Nephron progenitor cell (in vitro differentiated cells): ENCODE measurements at regions not wholly inside any gene's neighbourhood (a gene's known extent, or its start where the extent isn't known, plus 50 kb on each side); places are given as distances from the start of the nearest gene placed in this dataset.

ENCODE experiments used
- DNase-seq: peaks from one replicate; pipeline ENCODE4 v3.0.0; 2021
- H3K27ac Mint-ChIP-seq: 2 replicates; pipeline ENCODE4 v1.8.0; 2021; ENCODE audit warnings: mild to moderate bottlenecking, moderate library complexity, mixed read lengths
- H3K27me3 Mint-ChIP-seq: 2 replicates; pipeline ENCODE4 v1.8.0; 2021; ENCODE audit warnings: mild to moderate bottlenecking, low read depth, mixed read lengths; ENCODE audit not compliant: poor library complexity
- H3K36me3 Mint-ChIP-seq: 2 replicates; pipeline ENCODE4 v1.8.0; 2021; ENCODE audit warnings: low read depth, mixed read lengths
- H3K4me1 Mint-ChIP-seq: 2 replicates; pipeline ENCODE4 v1.8.0; 2021; ENCODE audit warnings: mixed read lengths
- H3K4me3 Mint-ChIP-seq: 2 replicates; pipeline ENCODE4 v1.8.0; 2021; ENCODE audit warnings: mild to moderate bottlenecking, moderate library complexity, mixed read lengths
- H3K9me3 Mint-ChIP-seq: 2 replicates; pipeline ENCODE4 v1.8.0; 2021; ENCODE audit warnings: mild to moderate bottlenecking, moderate library complexity, mixed read lengths
- TF ChIP-seq, protein P1 (sequence below): fragments of 200-600 bp; sonication (generic); IDR thresholded peaks from 2 replicates; pipeline ENCODE4 v1.5.0; 2021; ENCODE audit warnings: antibody characterized with exemption

DNA sequence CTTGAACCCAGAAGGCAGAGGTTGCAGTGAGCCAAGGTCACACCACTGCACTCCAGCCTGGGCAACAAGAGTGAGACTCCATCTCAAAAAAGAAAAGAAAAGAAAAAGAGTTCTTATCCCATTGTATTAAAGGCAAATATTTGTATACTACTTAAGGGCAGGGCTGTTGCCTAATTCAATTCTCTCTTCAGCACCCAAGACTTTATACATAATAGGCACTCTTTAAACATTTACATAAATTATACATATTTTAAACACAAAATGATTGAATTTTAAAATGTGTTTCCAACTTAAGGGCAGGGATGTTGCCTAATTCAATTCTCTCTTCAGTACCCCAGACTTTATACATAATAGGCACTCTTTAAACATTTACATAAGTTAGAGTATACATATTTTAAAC is 424.3 kb upstream of the ARID1B start:
- H3K27me3 Mint-ChIP-seq = peaks cover 14% of the 10 kb centered on the region
- no peak overlapping the region for H3K4me3 Mint-ChIP-seq
- no peak for DNase-seq
- no peaks in the 10 kb centered on the region for H3K4me1 Mint-ChIP-seq
- H3K36me3 Mint-ChIP-seq = no peaks in the 10 kb centered on the region
- TF ChIP-seq, protein P1, sequence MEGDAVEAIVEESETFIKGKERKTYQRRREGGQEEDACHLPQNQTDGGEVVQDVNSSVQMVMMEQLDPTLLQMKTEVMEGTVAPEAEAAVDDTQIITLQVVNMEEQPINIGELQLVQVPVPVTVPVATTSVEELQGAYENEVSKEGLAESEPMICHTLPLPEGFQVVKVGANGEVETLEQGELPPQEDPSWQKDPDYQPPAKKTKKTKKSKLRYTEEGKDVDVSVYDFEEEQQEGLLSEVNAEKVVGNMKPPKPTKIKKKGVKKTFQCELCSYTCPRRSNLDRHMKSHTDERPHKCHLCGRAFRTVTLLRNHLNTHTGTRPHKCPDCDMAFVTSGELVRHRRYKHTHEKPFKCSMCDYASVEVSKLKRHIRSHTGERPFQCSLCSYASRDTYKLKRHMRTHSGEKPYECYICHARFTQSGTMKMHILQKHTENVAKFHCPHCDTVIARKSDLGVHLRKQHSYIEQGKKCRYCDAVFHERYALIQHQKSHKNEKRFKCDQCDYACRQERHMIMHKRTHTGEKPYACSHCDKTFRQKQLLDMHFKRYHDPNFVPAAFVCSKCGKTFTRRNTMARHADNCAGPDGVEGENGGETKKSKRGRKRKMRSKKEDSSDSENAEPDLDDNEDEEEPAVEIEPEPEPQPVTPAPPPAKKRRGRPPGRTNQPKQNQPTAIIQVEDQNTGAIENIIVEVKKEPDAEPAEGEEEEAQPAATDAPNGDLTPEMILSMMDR = no peak
- H3K9me3 Mint-ChIP-seq = peaks cover 4% of the 10 kb centered on the region
- H3K27ac Mint-ChIP-seq = no peak overlapping the region

DNA sequence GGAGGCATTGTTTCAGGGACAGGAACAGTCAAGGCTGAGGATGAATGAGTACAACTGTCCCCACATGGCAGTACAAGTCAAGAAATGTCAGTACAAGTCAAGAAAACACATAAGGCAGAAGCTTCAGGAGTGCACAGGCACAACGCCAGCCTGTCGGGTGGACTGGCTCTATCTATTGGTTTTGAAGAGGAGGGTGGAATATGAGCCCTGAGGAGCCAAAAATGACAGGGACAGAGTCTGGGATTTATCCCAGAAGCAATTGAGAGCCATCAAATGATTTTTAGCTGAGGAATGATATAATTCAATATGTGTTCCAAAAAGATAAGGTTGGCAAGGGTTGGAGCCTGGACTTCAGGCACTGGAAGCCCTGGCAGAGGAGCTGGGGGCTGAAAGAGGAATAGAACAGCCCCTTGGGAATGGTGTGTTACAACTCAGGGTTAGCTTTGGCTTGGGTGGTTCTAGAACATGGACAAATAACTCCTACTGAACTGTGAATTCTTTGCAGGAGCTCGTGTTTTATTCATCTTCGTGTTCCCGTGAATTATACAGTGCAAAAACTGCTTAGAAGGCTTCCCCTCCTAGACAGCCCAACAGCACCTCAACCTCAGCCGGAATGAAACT is 425.7 kb upstream of the ARID1B start:
- Mint-ChIP-seq H3K36me3 (no peaks in the 10 kb centered on the region), H3K27me3 (peaks cover 14% of the 10 kb centered on the region), H3K4me3 (no peak overlapping the region), H3K4me1 (no peaks in the 10 kb centered on the region), H3K9me3 (peaks cover 4% of the 10 kb centered on the region), H3K27ac (no peak overlapping the region)
- no peak for DNase-seq
- TF ChIP-seq, protein P1 = no peak

DNA sequence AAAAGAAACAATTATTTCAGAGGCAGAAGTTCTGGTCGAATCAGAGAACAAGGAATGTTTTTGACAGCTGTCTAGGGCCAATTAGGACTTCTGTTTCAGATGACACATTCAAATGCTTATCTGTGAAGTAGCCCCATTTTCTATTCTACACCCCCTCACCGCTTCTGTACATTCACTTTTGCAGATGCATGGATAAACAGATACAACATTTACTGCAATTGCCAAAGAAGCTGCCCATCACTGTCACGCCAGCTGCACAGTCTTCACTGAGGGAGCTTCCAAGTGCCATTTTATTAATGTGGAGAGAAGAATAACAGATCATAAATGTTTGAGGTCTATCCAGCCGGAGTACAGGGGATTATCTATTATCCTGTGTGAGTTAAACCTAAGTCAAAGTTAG is 426.8 kb upstream of the ARID1B start:
- no peak overlapping the region for H3K27ac Mint-ChIP-seq
- H3K27me3 Mint-ChIP-seq = peaks cover 14% of the 10 kb centered on the region
- TF ChIP-seq, protein P1 = no peak
- no peak overlapping the region for H3K4me3 Mint-ChIP-seq
- no peak for DNase-seq
- H3K9me3 Mint-ChIP-seq = no peaks in the 10 kb centered on the region
- no peaks in the 10 kb centered on the region for H3K4me1 Mint-ChIP-seq
- H3K36me3 Mint-ChIP-seq = no peaks in the 10 kb centered on the region

DNA sequence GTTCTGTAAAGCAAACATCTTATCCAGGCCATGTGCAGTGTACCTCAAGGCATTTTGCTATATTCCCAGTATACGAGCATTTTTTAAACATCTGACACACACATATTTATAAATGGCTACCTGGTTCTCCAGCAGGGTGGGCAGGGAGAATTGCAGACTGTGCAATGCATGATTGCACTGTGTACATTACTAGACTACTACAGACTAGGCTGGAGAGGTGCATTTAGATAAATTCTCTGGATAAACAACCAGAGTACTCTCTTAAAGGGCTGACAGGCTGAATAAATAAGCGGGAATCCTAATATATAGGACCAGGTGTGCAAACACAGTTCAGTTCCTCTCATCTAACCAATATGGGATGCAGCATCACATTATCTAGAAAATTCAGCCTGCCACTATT is 428.3 kb upstream of the ARID1B start:
- Mint-ChIP-seq H3K27ac (no peak overlapping the region), H3K4me1 (no peaks in the 10 kb centered on the region), H3K36me3 (no peaks in the 10 kb centered on the region), H3K4me3 (no peak overlapping the region), H3K9me3 (no peaks in the 10 kb centered on the region), H3K27me3 (peaks cover 18% of the 10 kb centered on the region)
- DNase-seq = no peak
- TF ChIP-seq, protein P1 = no peak

DNA sequence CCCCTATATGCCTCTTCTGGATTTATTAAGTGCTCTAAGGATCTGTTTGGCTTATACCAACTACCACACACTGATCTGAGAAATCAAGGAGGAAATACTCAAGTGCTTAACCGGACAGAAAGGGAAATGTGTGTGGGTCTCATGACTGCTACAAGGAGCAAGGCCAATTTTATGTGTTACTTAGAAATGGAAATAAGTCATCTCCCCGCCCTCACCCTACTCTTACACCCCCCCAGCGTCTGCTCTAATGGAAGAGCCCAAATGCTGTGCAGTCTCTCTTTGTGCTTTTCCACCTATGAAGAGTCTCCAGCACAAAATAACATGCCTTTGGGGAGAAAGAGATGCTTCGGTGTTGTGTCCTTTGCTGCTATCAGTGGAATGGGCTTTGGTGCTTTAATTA is 428.8 kb upstream of the ARID1B start:
- TF ChIP-seq, protein P1 = no peak
- H3K27me3 Mint-ChIP-seq = peaks cover 18% of the 10 kb centered on the region
- H3K36me3 Mint-ChIP-seq = no peaks in the 10 kb centered on the region
- no peaks in the 10 kb centered on the region for H3K9me3 Mint-ChIP-seq
- no peak for DNase-seq
- H3K4me1 Mint-ChIP-seq = no peaks in the 10 kb centered on the region
- H3K27ac Mint-ChIP-seq = no peak overlapping the region
- no peak overlapping the region for H3K4me3 Mint-ChIP-seq

DNA sequence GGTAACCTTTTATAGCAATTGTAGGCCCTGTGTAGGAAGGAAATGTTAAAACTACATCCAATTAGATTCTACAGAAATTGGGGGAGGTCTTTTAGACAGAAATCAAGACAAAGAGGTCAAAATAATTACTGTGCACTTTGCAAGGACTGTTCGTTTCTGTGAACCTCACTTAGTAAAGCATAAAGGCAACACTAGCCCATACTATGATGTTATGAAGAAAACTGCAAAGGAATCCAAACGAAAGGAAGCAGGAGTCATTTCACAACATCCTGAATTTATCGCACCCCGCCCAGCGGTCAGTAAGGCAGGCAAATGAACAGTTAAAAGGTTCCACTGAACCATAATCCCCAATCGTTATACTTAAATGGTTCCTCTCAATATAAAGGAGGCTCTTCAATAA is 429.5 kb upstream of the ARID1B start:
- H3K36me3 Mint-ChIP-seq = no peaks in the 10 kb centered on the region
- TF ChIP-seq, protein P1 = no peak
- DNase-seq = no peak
- no peaks in the 10 kb centered on the region for H3K9me3 Mint-ChIP-seq
- H3K4me1 Mint-ChIP-seq = no peaks in the 10 kb centered on the region
- H3K27ac Mint-ChIP-seq = no peak overlapping the region
- peaks cover 18% of the 10 kb centered on the region for H3K27me3 Mint-ChIP-seq
- no peak overlapping the region for H3K4me3 Mint-ChIP-seq
